H54 (cell line): ENCODE measurements at regions not wholly inside any gene's neighbourhood (a gene's known extent, or its start where the extent isn't known, plus 50 kb on each side); places are given as distances from the start of the nearest gene placed in this dataset.
"Not testable (repeated sequence)": the region's sequence is repeated elsewhere in the genome, so short reads cannot be mapped to it uniquely, and the experiment has no call there.

Experiments used
- DNase-seq: peaks from one replicate; pipeline ENCODE4 v3.0.0; 2011; ENCODE audit warnings: low spot score, mixed read lengths; ENCODE audit not compliant: insufficient read length
- FAIRE-seq: peaks from 3 replicates; lab custom pipeline; 2011; peaks lifted over from hg19 to GRCh38; lab: Jason Lieb, UNC
- POLR2A ChIP-seq: IDR thresholded peaks from 2 replicates; pipeline ENCODE4 v1.6.1; 2011; ENCODE audit warnings: low read depth, mild to moderate bottlenecking, low read length

DNA sequence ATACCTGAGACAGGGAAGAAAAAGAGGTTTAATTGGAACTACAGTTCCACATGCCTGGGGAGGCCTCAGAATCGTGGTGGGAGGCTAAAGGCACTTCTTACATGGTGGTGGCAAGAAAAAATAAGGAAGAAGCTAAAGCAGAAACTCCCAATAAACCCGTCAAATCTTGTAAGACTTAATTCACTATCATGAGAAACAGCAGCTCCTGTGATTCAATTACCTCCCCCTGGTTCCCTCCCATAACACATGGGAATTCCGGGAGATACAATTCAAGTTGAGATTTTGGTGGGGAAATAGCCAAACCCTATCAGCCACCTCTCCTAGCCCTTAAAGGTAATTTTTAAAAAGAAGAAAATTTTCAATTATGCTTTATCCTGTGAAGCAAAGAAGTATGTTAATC lies 728.8 kb downstream of the RNF144A start:
- DNase-seq, result no peak
- no peak for TF ChIP-seq POLR2A
- FAIRE-seq, result no peak

DNA sequence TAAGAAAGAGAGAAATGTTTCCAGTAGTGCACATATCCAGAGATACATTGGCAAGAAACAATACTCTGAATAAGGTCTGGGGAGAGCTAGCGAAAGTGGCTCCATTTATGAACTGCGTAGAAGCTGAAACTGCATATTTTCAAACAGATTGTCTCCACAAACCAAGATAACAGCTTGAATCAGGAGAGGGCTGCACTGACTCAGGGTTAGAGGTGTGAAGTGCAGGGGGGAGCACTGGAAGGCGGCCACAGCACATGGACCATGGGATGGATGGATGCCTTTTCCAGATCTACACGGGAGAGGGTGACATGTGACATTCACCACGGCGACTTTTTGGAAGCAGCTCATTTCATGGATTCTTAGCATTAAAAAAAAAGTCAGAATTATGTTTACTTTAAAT lies 729.4 kb downstream of the RNF144A start:
- no peak for TF ChIP-seq POLR2A
- no peak for FAIRE-seq
- no peak for DNase-seq

DNA sequence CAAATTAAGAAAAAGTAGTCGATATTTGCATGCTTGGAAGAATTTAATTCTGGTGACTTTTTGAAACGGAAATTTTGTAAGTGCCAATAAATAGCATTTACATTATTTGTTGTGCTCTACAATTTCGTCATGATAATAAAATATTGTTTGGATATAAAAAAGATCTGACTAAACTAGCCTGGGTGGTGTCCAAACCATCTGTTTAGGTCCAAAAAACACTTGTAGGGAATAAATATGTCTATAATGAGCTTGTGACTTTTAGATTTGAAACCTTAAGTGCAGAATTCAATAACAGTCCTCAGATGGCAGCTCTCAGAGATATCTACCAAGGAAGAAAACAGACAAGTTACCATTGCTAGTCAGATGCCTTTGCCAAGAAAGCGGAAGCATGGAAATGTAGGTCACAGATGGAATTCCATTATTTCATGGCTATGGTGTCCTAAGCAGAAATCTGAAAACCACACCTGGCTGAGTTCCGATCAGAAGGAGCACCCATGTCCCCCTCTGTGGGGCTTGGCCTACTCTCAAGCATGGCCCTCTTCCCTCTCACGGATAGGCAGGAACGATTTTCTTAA lies 731.1 kb downstream of the RNF144A start:
- FAIRE-seq (no peak), DNase-seq (no peak)
- no peak for TF ChIP-seq POLR2A

GRCh38 chr2:7649461-7650228 lies 732.4 kb downstream of the RNF144A start:
- no peak for FAIRE-seq
- no peak for TF ChIP-seq POLR2A
- no peak for DNase-seq

GRCh38 chr2:7653617-7654016 lies 736.4 kb downstream of the RNF144A start:
- TF ChIP-seq POLR2A, result no peak
- no peak for FAIRE-seq
- DNase-seq, result no peak

DNA sequence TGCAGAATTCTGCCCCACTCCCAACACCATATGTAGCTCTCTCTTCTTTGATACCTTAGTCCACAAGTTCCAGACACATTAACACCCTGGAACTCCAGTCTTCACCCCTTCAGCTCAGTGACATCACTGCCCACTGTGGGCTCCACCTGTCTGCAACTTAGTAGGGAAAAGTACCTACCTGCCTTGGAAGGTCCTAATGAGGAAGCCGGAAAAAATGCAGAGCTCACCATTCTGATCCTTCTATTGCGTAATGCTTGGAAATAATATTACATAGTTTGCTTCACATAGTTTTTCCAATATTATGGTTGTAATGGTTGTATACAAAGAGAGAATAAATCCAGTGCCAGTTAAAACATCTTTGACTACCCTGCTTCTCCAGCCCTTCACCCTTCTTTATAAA lies 738.4 kb downstream of the RNF144A start:
- DNase-seq, result no peak
- FAIRE-seq, result no peak
- TF ChIP-seq POLR2A, result no peak

GRCh38 chr2:7657526-7657925 lies 740.3 kb downstream of the RNF144A start:
- not testable (repeated sequence) for DNase-seq

GRCh38 chr2:7658486-7658885 lies 741.3 kb downstream of the RNF144A start:
- no peak for FAIRE-seq
- no peak for DNase-seq
- no peak for TF ChIP-seq POLR2A

More at GRCh38 chr2:7657526-7657925, 740.3 kb downstream of the RNF144A start:
- not testable (repeated sequence) for FAIRE-seq

DNA sequence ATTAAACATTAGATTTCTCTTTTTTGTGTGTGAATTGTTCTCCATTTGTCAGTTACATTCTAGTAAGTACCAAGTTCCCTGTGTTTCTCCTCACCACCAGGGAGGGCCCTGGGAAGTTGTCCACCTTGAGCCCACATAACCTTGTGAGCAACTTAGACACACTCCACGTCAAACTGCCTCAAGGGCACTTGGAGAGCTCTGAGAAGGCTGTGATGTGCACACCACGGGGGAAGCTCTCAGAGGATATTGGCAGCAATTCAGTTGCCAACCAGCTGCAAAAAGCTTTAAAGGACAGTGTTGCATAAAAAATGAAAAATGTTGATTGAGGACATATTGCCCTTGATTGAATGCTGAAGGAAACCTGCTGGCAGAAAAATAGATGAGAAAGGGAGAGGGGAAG lies 743.6 kb downstream of the RNF144A start:
- no peak for DNase-seq
- FAIRE-seq, result no peak
- TF ChIP-seq POLR2A, result no peak

DNA sequence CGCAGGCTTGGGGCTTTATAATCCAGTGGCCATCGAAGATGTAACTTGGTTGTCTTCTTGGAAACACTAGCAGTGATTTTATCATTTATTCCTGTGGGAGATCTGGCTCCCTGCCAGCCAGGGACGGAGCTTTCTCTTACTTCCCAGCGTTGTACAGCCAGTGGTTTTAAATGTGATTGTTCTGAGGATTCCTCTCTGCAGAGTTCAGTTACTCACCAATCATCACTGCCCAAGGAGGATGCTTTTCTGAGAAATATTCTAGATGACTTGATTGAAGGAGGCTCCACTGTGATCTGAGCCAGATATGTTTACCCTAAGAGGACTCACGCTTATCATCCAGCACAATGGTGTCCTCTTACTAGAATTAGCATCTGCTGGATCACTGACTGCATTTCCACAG lies 744.3 kb downstream of the RNF144A start:
- no peak for TF ChIP-seq POLR2A
- no peak for FAIRE-seq
- no peak for DNase-seq

DNA sequence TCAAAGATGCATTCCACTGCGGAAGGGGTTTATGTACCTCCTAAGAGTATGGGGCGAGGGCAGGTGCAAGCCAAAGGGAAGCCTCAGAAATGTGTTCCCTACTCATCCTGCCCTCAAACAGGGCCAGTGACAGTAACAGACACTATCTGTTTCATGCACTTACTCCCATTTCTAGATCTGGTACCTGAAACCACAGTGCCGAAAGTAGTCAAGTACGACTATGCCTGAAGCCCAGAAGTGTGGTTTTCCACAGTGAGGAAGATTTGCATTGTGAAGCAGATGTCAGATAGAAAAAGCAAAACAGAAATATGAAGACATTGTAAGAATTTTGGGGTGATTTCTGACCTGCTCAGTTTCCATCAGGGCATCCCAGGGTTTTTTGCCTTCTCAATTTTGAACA lies 748.7 kb downstream of the RNF144A start:
- TF ChIP-seq POLR2A, result no peak
- no peak for DNase-seq
- no peak for FAIRE-seq

GRCh38 chr2:7666596-7667259 lies 749.5 kb downstream of the RNF144A start:
- no peak for FAIRE-seq
- DNase-seq, result no peak
- no peak for TF ChIP-seq POLR2A

DNA sequence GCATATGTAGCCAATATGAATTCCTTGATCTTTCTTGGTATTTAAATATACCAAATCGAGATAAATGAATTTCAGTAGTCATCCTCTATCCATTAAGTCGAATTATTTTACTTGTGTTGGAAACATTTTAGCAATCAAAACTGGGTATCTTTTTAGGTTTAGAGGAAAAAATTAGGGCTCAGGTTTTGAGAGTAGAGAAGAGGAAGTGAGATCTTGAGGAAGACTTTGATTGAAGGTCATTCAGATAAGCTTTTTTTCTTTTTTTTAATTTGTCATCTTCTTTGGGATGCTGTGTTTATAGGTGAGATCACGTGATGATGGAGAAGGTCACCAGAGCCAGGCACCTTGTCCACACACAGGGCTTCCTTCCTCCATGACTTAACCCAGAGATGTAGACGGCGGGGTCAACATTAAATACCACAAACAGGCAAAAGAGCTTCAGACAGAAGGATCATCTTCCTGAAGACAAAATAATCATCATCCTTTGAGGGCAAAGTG lies 750.1 kb downstream of the RNF144A start:
- DNase-seq (no peak), FAIRE-seq (no peak)
- TF ChIP-seq POLR2A, result no peak

DNA sequence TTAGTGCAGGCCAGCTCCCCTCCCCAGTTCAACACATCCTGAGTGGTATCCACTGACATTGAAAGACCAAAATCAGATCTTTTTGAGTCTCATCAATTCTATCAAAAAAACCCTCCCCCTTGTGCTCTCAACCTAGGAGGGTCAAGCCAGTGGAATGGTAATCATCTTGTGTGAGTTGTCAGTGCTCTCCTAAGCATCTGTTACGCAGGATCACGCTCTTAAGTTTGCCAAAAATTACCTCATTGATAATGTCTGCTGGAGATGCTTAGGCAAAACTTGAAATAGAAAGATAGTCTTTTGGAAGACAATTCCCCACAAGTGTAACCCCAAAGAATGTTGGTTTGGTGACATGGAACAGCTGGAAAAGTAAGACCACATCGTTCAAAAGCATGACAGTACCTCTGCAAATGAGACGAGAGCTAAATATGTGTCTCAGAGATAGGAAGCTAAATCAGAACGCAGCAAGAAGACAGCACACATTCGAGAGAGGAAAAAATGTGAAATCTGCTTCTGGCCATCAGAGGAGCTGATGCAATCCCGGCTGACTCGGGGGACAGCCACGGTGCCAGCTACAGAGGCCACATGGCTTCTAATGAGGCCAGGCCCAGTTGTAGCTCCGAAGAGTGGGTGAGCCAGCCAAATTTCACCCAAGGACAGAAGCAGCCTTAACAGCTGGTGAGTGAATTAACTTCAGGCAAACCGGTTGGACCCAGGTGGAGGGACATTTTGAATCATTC lies 753.9 kb downstream of the RNF144A start:
- no peak for FAIRE-seq
- TF ChIP-seq POLR2A, result no peak
- no peak for DNase-seq
